Right lobe of liver (tissue), 4 donors: ENCODE measurements at regions not wholly inside any gene's neighbourhood (a gene's known extent, or its start where the extent isn't known, plus 50 kb on each side); places are given as distances from the start of the nearest gene placed in this dataset.

ENCODE experiments used
- CTCF ChIP-seq, 4 donors: fragments of 200-600 bp in 3 of 4; fragments of 450-650 bp in 1 of 4; IDR thresholded peaks; one replicate each; pipeline versions ENCODE4 v1.5.1 to v1.8.0; 2016 to 2022; ENCODE audit warnings: antibody characterized with exemption in 4 of 4, mild to moderate bottlenecking in 2 of 4
- POLR2A ChIP-seq: fragments of 450-650 bp; IDR thresholded peaks from one replicate; pipeline ENCODE4 v1.6.1; 2017; ENCODE audit warnings: antibody characterized with exemption, mild to moderate bottlenecking
- donor health status: DM: no; HTN: no; CAD: no.
- donor health status: DM: no; HTN: no; CAD: no.
- donor health status: DM: no; HTN: yes; CAD: no.

- TF ChIP-seq CTCF (IDR thresholded peaks at IDR 0.05) (no peak), POLR2A (no peak)
Measured at GRCh38 chr12:98418357-98419075, 96.9 kb upstream of the TMPO start.
